ENCODE measurements at regions not wholly inside any gene's neighbourhood (a gene's known extent, or its start where the extent isn't known, plus 50 kb on each side); places are given as distances from the start of the nearest gene placed in this dataset.
"Not testable (repeated sequence)": the region's sequence is repeated elsewhere in the genome, so short reads cannot be mapped to it uniquely, and the experiment has no call there.

DNA sequence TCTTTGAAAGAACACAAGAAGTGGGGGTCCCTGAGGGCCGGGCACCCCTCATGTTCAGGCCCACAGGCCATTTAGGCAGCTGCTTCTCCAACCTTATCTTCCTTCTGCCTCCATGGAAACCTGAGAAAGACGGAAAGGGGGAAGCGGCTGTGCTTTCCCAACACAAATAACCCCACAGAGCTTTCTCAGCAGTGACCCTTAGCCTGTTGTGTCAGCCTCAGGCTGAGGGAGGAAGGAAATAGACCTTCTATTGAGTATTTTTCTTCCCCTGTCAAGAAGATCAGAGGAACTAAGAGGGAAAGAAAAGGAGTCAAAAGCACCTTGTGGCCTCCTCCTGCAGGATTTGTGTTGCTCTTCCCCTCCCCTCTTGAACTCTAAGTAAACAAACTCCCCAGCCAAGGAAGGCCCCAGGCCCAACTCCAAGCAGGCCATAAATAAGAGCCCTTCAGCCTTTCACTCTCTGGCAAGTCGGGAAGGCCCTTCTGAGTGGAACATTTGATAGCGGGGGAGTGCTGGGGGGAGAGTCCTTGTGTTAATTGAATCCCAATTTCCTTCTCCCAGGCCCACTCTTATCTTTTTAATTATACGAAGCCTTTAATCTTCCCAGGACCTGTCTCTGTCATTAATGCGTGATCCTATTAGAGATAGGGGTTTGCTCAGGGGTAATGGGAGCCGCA lies 76.8 kb upstream of the PAX8 start:
- TF ChIP-seq CTCF (IDR thresholded peaks at IDR 0.05; ENCODE audit: low read length); EZH2 (IDR thresholded peaks at IDR 0.05; ENCODE audit: borderline replicate concordance, low read length): not testable (repeated sequence)
